Osteocyte (in vitro differentiated cells): ENCODE measurements at regions not wholly inside any gene's neighbourhood (a gene's known extent, or its start where the extent isn't known, plus 50 kb on each side); places are given as distances from the start of the nearest gene placed in this dataset.

Source experiments
- DNase-seq: peaks from one replicate; pipeline ENCODE4 v3.0.0; 2021; ENCODE audit warnings: mixed read lengths; ENCODE audit not compliant: unreplicated experiment; ENCODE audit errors: extremely low spot score
- H3K27ac Mint-ChIP-seq: one replicate; pipeline ENCODE4 v1.8.0; 2021; ENCODE audit warnings: mild to moderate bottlenecking, mixed read lengths; ENCODE audit not compliant: unreplicated experiment
- H3K27me3 Mint-ChIP-seq: one replicate; pipeline ENCODE4 v1.8.0; 2021; ENCODE audit warnings: mixed read lengths; ENCODE audit not compliant: unreplicated experiment
- H3K36me3 Mint-ChIP-seq: one replicate; pipeline ENCODE4 v1.8.0; 2021; ENCODE audit warnings: mixed read lengths; ENCODE audit not compliant: unreplicated experiment
- H3K4me1 Mint-ChIP-seq: one replicate; pipeline ENCODE4 v1.8.0; 2021; ENCODE audit warnings: mixed read lengths; ENCODE audit not compliant: unreplicated experiment
- H3K4me3 Mint-ChIP-seq: one replicate; pipeline ENCODE4 v1.8.0; 2021; ENCODE audit warnings: mild to moderate bottlenecking, moderate library complexity, mixed read lengths; ENCODE audit not compliant: unreplicated experiment
- H3K9me3 Mint-ChIP-seq: one replicate; pipeline ENCODE4 v1.8.0; 2021; ENCODE audit warnings: mixed read lengths; ENCODE audit not compliant: unreplicated experiment
- TF ChIP-seq, protein P1 (sequence below): fragments of 200-600 bp; sonication (generic); IDR thresholded peaks from 2 replicates; pipeline ENCODE4 v1.5.0; 2021; ENCODE audit warnings: antibody characterized with exemption, mild to moderate bottlenecking, moderate library complexity

DNA sequence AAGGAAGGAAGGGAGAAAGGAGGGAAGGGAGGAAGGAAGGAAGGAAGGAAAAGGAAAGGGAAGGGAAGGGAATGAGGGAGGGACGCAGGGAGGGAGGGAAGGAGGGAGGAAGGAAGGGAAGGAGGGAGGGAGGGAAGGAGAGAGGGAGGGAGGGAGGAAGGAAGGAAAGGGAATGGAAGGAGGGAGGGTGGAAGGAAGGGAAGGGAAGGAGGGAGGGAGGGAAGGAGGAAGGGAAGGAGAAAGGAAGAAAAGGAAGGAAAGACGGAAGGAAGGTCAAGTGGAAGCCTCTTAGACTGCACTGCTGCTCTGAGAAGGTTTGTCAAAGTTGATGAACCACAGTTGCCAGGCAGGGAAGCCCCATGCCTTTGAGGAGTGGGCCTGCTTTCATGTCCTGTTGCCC is 324.3 kb upstream of the ZFP64 start:
- no peaks in the 10 kb centered on the region for H3K36me3 Mint-ChIP-seq
- no peak overlapping the region for H3K27ac Mint-ChIP-seq
- TF ChIP-seq, protein P1, sequence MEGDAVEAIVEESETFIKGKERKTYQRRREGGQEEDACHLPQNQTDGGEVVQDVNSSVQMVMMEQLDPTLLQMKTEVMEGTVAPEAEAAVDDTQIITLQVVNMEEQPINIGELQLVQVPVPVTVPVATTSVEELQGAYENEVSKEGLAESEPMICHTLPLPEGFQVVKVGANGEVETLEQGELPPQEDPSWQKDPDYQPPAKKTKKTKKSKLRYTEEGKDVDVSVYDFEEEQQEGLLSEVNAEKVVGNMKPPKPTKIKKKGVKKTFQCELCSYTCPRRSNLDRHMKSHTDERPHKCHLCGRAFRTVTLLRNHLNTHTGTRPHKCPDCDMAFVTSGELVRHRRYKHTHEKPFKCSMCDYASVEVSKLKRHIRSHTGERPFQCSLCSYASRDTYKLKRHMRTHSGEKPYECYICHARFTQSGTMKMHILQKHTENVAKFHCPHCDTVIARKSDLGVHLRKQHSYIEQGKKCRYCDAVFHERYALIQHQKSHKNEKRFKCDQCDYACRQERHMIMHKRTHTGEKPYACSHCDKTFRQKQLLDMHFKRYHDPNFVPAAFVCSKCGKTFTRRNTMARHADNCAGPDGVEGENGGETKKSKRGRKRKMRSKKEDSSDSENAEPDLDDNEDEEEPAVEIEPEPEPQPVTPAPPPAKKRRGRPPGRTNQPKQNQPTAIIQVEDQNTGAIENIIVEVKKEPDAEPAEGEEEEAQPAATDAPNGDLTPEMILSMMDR, result no peak
- H3K9me3 Mint-ChIP-seq, result no peaks in the 10 kb centered on the region
- DNase-seq, result no peak
- no peaks in the 10 kb centered on the region for H3K4me1 Mint-ChIP-seq
- no peaks in the 10 kb centered on the region for H3K27me3 Mint-ChIP-seq
- no peak overlapping the region for H3K4me3 Mint-ChIP-seq

DNA sequence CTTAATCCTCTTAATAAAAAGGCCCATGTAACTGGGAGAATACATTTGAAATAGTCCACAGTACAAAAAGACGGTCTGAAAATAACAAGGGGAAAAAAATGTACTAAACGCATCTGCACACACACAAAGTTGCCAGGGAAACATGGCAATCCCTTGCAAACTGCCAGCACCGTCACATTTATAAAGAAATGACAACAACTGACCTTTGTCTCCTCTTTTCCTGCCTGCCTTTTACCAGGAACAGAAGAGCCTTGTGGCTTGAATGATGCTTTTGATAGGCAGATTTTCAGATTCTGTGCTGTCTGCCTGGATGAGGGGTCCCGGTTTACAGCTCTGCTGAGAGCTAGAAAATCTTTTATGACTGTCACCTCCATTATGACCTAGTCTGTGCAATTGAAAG is 308.6 kb upstream of the ZFP64 start:
- Mint-ChIP-seq H3K4me1 (no peaks in the 10 kb centered on the region), H3K4me3 (no peak overlapping the region), H3K36me3 (no peaks in the 10 kb centered on the region), H3K9me3 (peaks cover 2% of the 10 kb centered on the region), H3K27me3 (peaks cover 2% of the 10 kb centered on the region), H3K27ac (no peak overlapping the region)
- DNase-seq, result no peak
- TF ChIP-seq, protein P1, result no peak

DNA sequence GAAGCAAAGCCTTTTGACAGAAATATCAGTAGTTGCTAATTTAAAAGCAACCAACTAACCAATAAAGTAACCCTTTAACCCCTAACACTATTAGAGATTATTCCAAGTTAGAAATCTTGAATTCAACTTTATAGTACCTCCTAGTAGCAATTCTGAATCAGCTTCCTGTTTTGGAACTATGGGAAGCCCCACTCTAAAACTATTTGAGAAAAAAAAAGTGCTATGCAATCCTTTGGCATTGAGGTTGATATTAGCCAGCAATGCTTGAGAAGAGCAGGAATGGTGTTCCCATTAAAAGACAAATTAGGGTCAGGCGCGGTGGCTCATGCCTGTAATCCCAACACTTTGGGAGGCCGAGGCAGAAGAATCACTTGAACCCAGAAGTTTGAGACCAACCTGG is 306.2 kb upstream of the ZFP64 start:
- H3K4me1 Mint-ChIP-seq, result peaks cover 3% of the 10 kb centered on the region
- peaks cover 2% of the 10 kb centered on the region for H3K27me3 Mint-ChIP-seq
- TF ChIP-seq, protein P1, result no peak
- H3K9me3 Mint-ChIP-seq, result no peaks in the 10 kb centered on the region
- no peak overlapping the region for H3K27ac Mint-ChIP-seq
- DNase-seq, result no peak
- H3K4me3 Mint-ChIP-seq, result no peak overlapping the region
- no peaks in the 10 kb centered on the region for H3K36me3 Mint-ChIP-seq

DNA sequence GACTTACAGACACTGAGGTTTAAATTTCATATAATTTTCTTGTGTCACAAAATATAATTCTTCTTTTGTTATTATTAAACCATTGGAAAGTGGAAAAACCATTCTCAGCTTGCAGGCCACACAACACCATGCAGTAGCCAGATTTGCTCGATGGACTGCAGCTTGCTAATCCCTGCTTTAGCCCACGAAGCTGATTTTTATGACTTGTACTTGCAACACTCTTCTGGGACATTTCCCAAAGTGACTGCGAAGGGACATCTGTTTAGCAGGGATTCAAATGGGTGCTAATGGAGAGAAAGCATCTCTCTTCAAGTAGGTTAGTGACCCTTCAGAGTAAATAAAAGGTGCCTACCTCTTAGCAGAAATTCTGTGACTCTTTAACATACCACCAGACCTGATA is 304.6 kb upstream of the ZFP64 start:
- TF ChIP-seq, protein P1, result no peak
- H3K4me3 Mint-ChIP-seq, result no peak overlapping the region
- no peak overlapping the region for H3K27ac Mint-ChIP-seq
- DNase-seq, result no peak
- H3K36me3 Mint-ChIP-seq, result no peaks in the 10 kb centered on the region
- no peaks in the 10 kb centered on the region for H3K9me3 Mint-ChIP-seq
- peaks cover 3% of the 10 kb centered on the region for H3K4me1 Mint-ChIP-seq
- H3K27me3 Mint-ChIP-seq, result no peaks in the 10 kb centered on the region

DNA sequence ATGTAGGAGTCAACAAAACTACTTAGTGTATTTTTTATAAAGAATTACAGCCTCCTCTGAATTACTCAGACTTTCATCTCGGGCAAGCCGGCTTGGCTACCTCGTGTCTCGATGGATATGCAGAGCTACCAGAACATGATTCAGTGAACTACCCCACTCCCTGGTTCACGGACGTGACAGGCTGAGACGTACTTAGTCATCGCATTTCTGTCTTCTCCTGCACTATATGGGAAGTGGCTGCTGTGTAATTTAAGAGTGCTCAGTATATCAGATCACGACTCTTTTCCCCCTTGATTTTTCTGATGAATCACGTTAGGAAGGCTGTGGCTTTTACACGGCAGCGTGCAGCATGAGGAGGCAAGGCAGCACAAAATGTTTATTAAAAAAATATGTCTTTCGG is 302.7 kb upstream of the ZFP64 start:
- TF ChIP-seq, protein P1, result no peak
- H3K4me3 Mint-ChIP-seq, result no peak overlapping the region
- H3K27ac Mint-ChIP-seq, result no peak overlapping the region
- peaks cover 3% of the 10 kb centered on the region for H3K4me1 Mint-ChIP-seq
- H3K36me3 Mint-ChIP-seq, result no peaks in the 10 kb centered on the region
- no peaks in the 10 kb centered on the region for H3K9me3 Mint-ChIP-seq
- no peaks in the 10 kb centered on the region for H3K27me3 Mint-ChIP-seq
- DNase-seq, result no peak
